HG03135 (cell line): ENCODE measurements at regions not wholly inside any gene's neighbourhood (a gene's known extent, or its start where the extent isn't known, plus 50 kb on each side); places are given as distances from the start of the nearest gene placed in this dataset.
A peak's percentile ranks its signal among the peaks of the same experiment; 100 is the strongest.

Experiments
- ATAC-seq: cut with Tn5 transposase; IDR thresholded peaks from one replicate; pipeline ENCODE4 v1.9.1; 2021; ENCODE audit warnings: mild to moderate bottlenecking, moderate library complexity; ENCODE audit not compliant: unreplicated experiment

- no peak for ATAC-seq
These were observed 652.5 kb downstream of the KCNJ3 start for GRCh38 chr2:155350783-155351580.

GRCh38 chr2:155332016-155332415 is 633.5 kb downstream of the KCNJ3 start:
- ATAC-seq: no peak

GRCh38 chr2:155320236-155320635 is 621.7 kb downstream of the KCNJ3 start:
- no peak for ATAC-seq

GRCh38 chr2:155318710-155319109 is 620.2 kb downstream of the KCNJ3 start:
- ATAC-seq: no peak

GRCh38 chr2:155315768-155316167 is 617.3 kb downstream of the KCNJ3 start:
- ATAC-seq: no peak

- no peak for ATAC-seq
These were observed 612.1 kb downstream of the KCNJ3 start for GRCh38 chr2:155310589-155310988.

GRCh38 chr2:155309483-155309882 is 611.0 kb downstream of the KCNJ3 start:
- no peak for ATAC-seq

- no peak for ATAC-seq
These were observed 610.0 kb downstream of the KCNJ3 start for GRCh38 chr2:155308367-155309009.

- ATAC-seq: no peak
These were observed 602.7 kb downstream of the KCNJ3 start for GRCh38 chr2:155301221-155301620.

GRCh38 chr2:155298001-155298400 is 599.5 kb downstream of the KCNJ3 start:
- ATAC-seq: no peak

- ATAC-seq: no peak
These were observed 595.9 kb downstream of the KCNJ3 start for GRCh38 chr2:155294358-155294757.

GRCh38 chr2:155281907-155282306 is 583.4 kb downstream of the KCNJ3 start:
- no peak for ATAC-seq

- ATAC-seq: no peak
These were observed 574.8 kb downstream of the KCNJ3 start for GRCh38 chr2:155273323-155273722.

- ATAC-seq: no peak
These were observed 568.1 kb downstream of the KCNJ3 start for GRCh38 chr2:155266583-155266982.

GRCh38 chr2:155266109-155266508 is 567.6 kb downstream of the KCNJ3 start:
- no peak for ATAC-seq

- ATAC-seq: no peak
These were observed 558.3 kb downstream of the KCNJ3 start for GRCh38 chr2:155256803-155257202.

GRCh38 chr2:155250800-155251199 is 552.3 kb downstream of the KCNJ3 start:
- peak; percentile 68 for ATAC-seq

- no peak for ATAC-seq
These were observed 541.7 kb downstream of the KCNJ3 start for GRCh38 chr2:155240176-155240575.

GRCh38 chr2:155235710-155236109 is 537.2 kb downstream of the KCNJ3 start:
- no peak for ATAC-seq

GRCh38 chr2:155223781-155224406 is 525.4 kb downstream of the KCNJ3 start:
- ATAC-seq: no peak

- no peak for ATAC-seq
These were observed 520.5 kb downstream of the KCNJ3 start for GRCh38 chr2:155218945-155219344.
